ENCODE measurements at regions not wholly inside any gene's neighbourhood (a gene's known extent, or its start where the extent isn't known, plus 50 kb on each side); places are given as distances from the start of the nearest gene placed in this dataset.
A peak's percentile ranks its signal among the peaks of the same experiment; 100 is the strongest.

GRCh38 chr10:44326474-44327030 is 58.3 kb downstream of the CXCL12 start:
- DNase-seq (ENCODE audit: low read depth) = no peak

GRCh38 chr10:44325596-44326307 is 59.1 kb downstream of the CXCL12 start:
- DNase-seq (ENCODE audit: low read depth) = no peak

- DNase-seq (ENCODE audit: low read depth) = no peak
These were observed 59.7 kb downstream of the CXCL12 start for GRCh38 chr10:44325157-44325556.

GRCh38 chr10:44323838-44324237 is 61.1 kb downstream of the CXCL12 start:
- DNase-seq (ENCODE audit: low read depth) = no peak

GRCh38 chr10:44322137-44322536 is 62.8 kb downstream of the CXCL12 start:
- DNase-seq (ENCODE audit: low read depth) = no peak

- DNase-seq (ENCODE audit: low read depth) = no peak
These were observed 64.1 kb downstream of the CXCL12 start for GRCh38 chr10:44320756-44321155.

- no peak for DNase-seq (ENCODE audit: low read depth)
These were observed 67.0 kb downstream of the CXCL12 start for GRCh38 chr10:44317856-44318255.

GRCh38 chr10:44316922-44317215 is 68.0 kb downstream of the CXCL12 start:
- no peak for DNase-seq (ENCODE audit: low read depth)

- peak; percentile 10 for DNase-seq (ENCODE audit: low read depth)
These were observed 68.5 kb downstream of the CXCL12 start for GRCh38 chr10:44316187-44316921.

GRCh38 chr10:44314802-44315460 is 70.0 kb downstream of the CXCL12 start:
- no peak for DNase-seq (ENCODE audit: low read depth)

- no peak for DNase-seq (ENCODE audit: low read depth)
These were observed 71.1 kb downstream of the CXCL12 start for GRCh38 chr10:44313761-44314165.

- DNase-seq (ENCODE audit: low read depth) = no peak
These were observed 72.5 kb downstream of the CXCL12 start for GRCh38 chr10:44312401-44312800.

GRCh38 chr10:44311563-44312051 is 73.3 kb downstream of the CXCL12 start:
- no peak for DNase-seq (ENCODE audit: low read depth)

- DNase-seq (ENCODE audit: low read depth) = peak; percentile 71
These were observed 73.9 kb downstream of the CXCL12 start for GRCh38 chr10:44310762-44311562.

GRCh38 chr10:44309939-44310761 is 74.7 kb downstream of the CXCL12 start:
- DNase-seq (ENCODE audit: low read depth) = no peak

- DNase-seq (ENCODE audit: low read depth) = no peak
These were observed 75.5 kb downstream of the CXCL12 start for GRCh38 chr10:44309361-44309760.

- no peak for DNase-seq (ENCODE audit: low read depth)
These were observed 76.0 kb downstream of the CXCL12 start for GRCh38 chr10:44308935-44309334.

GRCh38 chr10:44307691-44308090 is 77.2 kb downstream of the CXCL12 start:
- DNase-seq (ENCODE audit: low read depth) = no peak

- no peak for DNase-seq (ENCODE audit: low read depth)
These were observed 78.1 kb downstream of the CXCL12 start for GRCh38 chr10:44306762-44307161.

GRCh38 chr10:44306147-44306710 is 78.7 kb downstream of the CXCL12 start:
- no peak for DNase-seq (ENCODE audit: low read depth)
